Testis (tissue), 2 donors: ENCODE measurements at regions not wholly inside any gene's neighbourhood (a gene's known extent, or its start where the extent isn't known, plus 50 kb on each side); places are given as distances from the start of the nearest gene placed in this dataset.

ENCODE experiments used
- CTCF ChIP-seq, 3 experiments: fragments of 450-650 bp in 2 of 3; fragments of 200-600 bp in 1 of 3; sonication (generic) in 1 of 3; IDR thresholded peaks; one replicate each; pipeline ENCODE4 v1.5.1; 2016 to 2019; ENCODE audit warnings: antibody characterized with exemption in 3 of 3, mild to moderate bottlenecking in 2 of 3, moderate library complexity in 1 of 3
- POLR2A ChIP-seq: fragments of 450-650 bp; IDR thresholded peaks from one replicate; pipeline ENCODE4 v1.6.1; 2017; ENCODE audit warnings: antibody characterized with exemption, mild to moderate bottlenecking, moderate library complexity

GRCh38 chr5:142542078-142542477 lies 143.8 kb downstream of the FGF1 start:
- no peak for TF ChIP-seq CTCF (IDR thresholded peaks at IDR 0.05)
- no peak for TF ChIP-seq POLR2A
